HG03460 (cell line): ENCODE measurements at regions not wholly inside any gene's neighbourhood (a gene's known extent, or its start where the extent isn't known, plus 50 kb on each side); places are given as distances from the start of the nearest gene placed in this dataset.

Source experiments
- ATAC-seq: cut with Tn5 transposase; IDR thresholded peaks from one replicate; pipeline ENCODE4 v1.9.1; 2021; ENCODE audit not compliant: unreplicated experiment

GRCh38 chr5:73312146-73312871 is 136.3 kb downstream of the FOXD1 start:
- no peak for ATAC-seq

GRCh38 chr5:73311291-73312110 is 137.1 kb downstream of the FOXD1 start:
- ATAC-seq = no peak

GRCh38 chr5:73307645-73308355 is 134.8 kb downstream of the TMEM174 start:
- ATAC-seq = no peak

GRCh38 chr5:73306741-73307275 is 133.8 kb downstream of the TMEM174 start:
- ATAC-seq = no peak

GRCh38 chr5:73306078-73306719 is 133.2 kb downstream of the TMEM174 start:
- ATAC-seq = no peak

- ATAC-seq = no peak
Observed at GRCh38 chr5:73305386-73305785, 132.4 kb downstream of the TMEM174 start.

GRCh38 chr5:73304381-73304780 is 131.4 kb downstream of the TMEM174 start:
- ATAC-seq = no peak

GRCh38 chr5:73303148-73304079 is 130.4 kb downstream of the TMEM174 start:
- no peak for ATAC-seq

- ATAC-seq = no peak
Observed at GRCh38 chr5:73302797-73303147, 129.8 kb downstream of the TMEM174 start.

GRCh38 chr5:73301208-73301901 is 128.4 kb downstream of the TMEM174 start:
- no peak for ATAC-seq

GRCh38 chr5:73300337-73301207 is 127.6 kb downstream of the TMEM174 start:
- ATAC-seq = no peak

- no peak for ATAC-seq
Observed at GRCh38 chr5:73299665-73300336, 126.8 kb downstream of the TMEM174 start.

- no peak for ATAC-seq
Observed at GRCh38 chr5:73298772-73299630, 126.0 kb downstream of the TMEM174 start.

GRCh38 chr5:73298251-73298771 is 125.3 kb downstream of the TMEM174 start:
- ATAC-seq = no peak

GRCh38 chr5:73297430-73297829 is 124.4 kb downstream of the TMEM174 start:
- no peak for ATAC-seq

GRCh38 chr5:73296772-73297171 is 123.8 kb downstream of the TMEM174 start:
- ATAC-seq = no peak

- ATAC-seq = no peak
Observed at GRCh38 chr5:73295921-73296320, 122.9 kb downstream of the TMEM174 start.
